ENCODE measurements at regions not wholly inside any gene's neighbourhood (a gene's known extent, or its start where the extent isn't known, plus 50 kb on each side); places are given as distances from the start of the nearest gene placed in this dataset.

DNA sequence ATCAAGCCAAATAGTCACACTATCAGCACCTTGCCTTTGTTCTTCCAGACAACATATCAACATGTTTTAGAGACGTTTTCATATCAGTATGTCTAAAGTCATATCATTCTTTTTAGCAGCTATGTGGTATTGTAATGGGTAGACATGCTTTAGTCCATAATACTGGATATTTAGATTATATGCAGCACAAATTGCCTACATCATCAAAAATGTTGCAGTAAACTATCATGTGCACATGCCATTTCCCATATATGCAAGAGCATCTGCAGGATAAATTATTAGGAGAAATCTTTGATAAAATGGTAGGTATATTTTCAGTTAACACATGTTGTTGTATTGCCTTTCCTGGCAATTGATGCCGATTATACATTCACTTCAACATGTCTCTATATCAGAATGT, 636.5 kb downstream of the XIRP2 start:
- Histone ChIP-seq H3K4me2 (ENCODE audit: low read length) (no peak overlapping the region), H3K27ac (ENCODE audit: low read length) (no peak overlapping the region), H3K4me3 (ENCODE audit: low read length) (no peak overlapping the region), H3K27me3 (ENCODE audit: insufficient read depth, low read depth, low read length) (no peaks in the 10 kb centered on the region), H3K9ac (ENCODE audit: low read length) (no peak overlapping the region), H3K9me3 (ENCODE audit: low read length) (no peaks in the 10 kb centered on the region), H2AFZ (ENCODE audit: low read depth, low read length) (no peak overlapping the region), H3K79me2 (replicated peaks; ENCODE audit: insufficient read depth, low read length) (no peaks in the 10 kb centered on the region), H3F3A (ENCODE audit: insufficient read depth, low read length, poor library complexity, severe bottlenecking) (no peaks in the 10 kb centered on the region), H4K20me1 (ENCODE audit: insufficient read depth) (no peaks in the 10 kb centered on the region), H3K36me3 (ENCODE audit: insufficient read depth, low read length) (no peaks in the 10 kb centered on the region), H3K9me2 (ENCODE audit: insufficient read depth, low read length) (no peaks in the 10 kb centered on the region)
- TF ChIP-seq EP300 (conservative IDR thresholded peaks at IDR 0.05; ENCODE audit: poor library complexity, severe bottlenecking) (no peak), MXI1 (conservative IDR thresholded peaks at IDR 0.05; ENCODE audit: poor library complexity, severe bottlenecking) (no peak), RAD21 (conservative IDR thresholded peaks at IDR 0.05) (no peak), REST (IDR thresholded peaks at IDR 0.05; ENCODE audit: borderline replicate concordance) (no peak), EZH2 (IDR thresholded peaks at IDR 0.05; ENCODE audit: borderline replicate concordance, insufficient read depth, low read length, poor library complexity, severe bottlenecking) (no peak), TAF1 (IDR thresholded peaks at IDR 0.05; ENCODE audit: low read depth) (no peak), POLR2AphosphoS5 (IDR thresholded peaks at IDR 0.05) (no peak), SMC3 (conservative IDR thresholded peaks at IDR 0.05; ENCODE audit: poor library complexity) (no peak)
- TF ChIP-seq, protein P1, sequence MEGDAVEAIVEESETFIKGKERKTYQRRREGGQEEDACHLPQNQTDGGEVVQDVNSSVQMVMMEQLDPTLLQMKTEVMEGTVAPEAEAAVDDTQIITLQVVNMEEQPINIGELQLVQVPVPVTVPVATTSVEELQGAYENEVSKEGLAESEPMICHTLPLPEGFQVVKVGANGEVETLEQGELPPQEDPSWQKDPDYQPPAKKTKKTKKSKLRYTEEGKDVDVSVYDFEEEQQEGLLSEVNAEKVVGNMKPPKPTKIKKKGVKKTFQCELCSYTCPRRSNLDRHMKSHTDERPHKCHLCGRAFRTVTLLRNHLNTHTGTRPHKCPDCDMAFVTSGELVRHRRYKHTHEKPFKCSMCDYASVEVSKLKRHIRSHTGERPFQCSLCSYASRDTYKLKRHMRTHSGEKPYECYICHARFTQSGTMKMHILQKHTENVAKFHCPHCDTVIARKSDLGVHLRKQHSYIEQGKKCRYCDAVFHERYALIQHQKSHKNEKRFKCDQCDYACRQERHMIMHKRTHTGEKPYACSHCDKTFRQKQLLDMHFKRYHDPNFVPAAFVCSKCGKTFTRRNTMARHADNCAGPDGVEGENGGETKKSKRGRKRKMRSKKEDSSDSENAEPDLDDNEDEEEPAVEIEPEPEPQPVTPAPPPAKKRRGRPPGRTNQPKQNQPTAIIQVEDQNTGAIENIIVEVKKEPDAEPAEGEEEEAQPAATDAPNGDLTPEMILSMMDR (IDR thresholded peaks at IDR 0.05; ENCODE audit: poor library complexity, severe bottlenecking), result no peak

- H3K79me2 ChIP-seq (replicated peaks; ENCODE audit: insufficient read depth, low read length), result no peaks in the 10 kb centered on the region
- no peaks in the 10 kb centered on the region for H3F3A ChIP-seq (ENCODE audit: insufficient read depth, low read length, poor library complexity, severe bottlenecking)
- no peaks in the 10 kb centered on the region for H3K36me3 ChIP-seq (ENCODE audit: insufficient read depth, low read length)
- H3K4me2 ChIP-seq (ENCODE audit: low read length), result no peak overlapping the region
- H2AFZ ChIP-seq (ENCODE audit: low read depth, low read length), result no peak overlapping the region
- H3K27me3 ChIP-seq (ENCODE audit: insufficient read depth, low read depth, low read length), result no peaks in the 10 kb centered on the region
- no peaks in the 10 kb centered on the region for H4K20me1 ChIP-seq (ENCODE audit: insufficient read depth)
- H3K27ac ChIP-seq (ENCODE audit: low read length), result no peak overlapping the region
- no peaks in the 10 kb centered on the region for H3K9me3 ChIP-seq (ENCODE audit: low read length)
- no peak overlapping the region for H3K4me3 ChIP-seq (ENCODE audit: low read length)
- H3K9me2 ChIP-seq (ENCODE audit: insufficient read depth, low read length), result no peaks in the 10 kb centered on the region
- H3K9ac ChIP-seq (ENCODE audit: low read length), result no peak overlapping the region
- TF ChIP-seq REST (IDR thresholded peaks at IDR 0.05; ENCODE audit: borderline replicate concordance) (no peak), TAF1 (IDR thresholded peaks at IDR 0.05; ENCODE audit: low read depth) (no peak), SMC3 (conservative IDR thresholded peaks at IDR 0.05; ENCODE audit: poor library complexity) (no peak), POLR2AphosphoS5 (IDR thresholded peaks at IDR 0.05) (no peak), EP300 (conservative IDR thresholded peaks at IDR 0.05; ENCODE audit: poor library complexity, severe bottlenecking) (no peak), EZH2 (IDR thresholded peaks at IDR 0.05; ENCODE audit: borderline replicate concordance, insufficient read depth, low read length, poor library complexity, severe bottlenecking) (no peak), RAD21 (conservative IDR thresholded peaks at IDR 0.05) (no peak), MXI1 (conservative IDR thresholded peaks at IDR 0.05; ENCODE audit: poor library complexity, severe bottlenecking) (no peak)
- TF ChIP-seq, protein P1 (IDR thresholded peaks at IDR 0.05; ENCODE audit: poor library complexity, severe bottlenecking), result no peak
Measured at GRCh38 chr2:167510071-167510759, 621.9 kb downstream of the XIRP2 start.

Measured in neural cell (in vitro differentiated cells).